Retinal pigment epithelial cell (primary cell): ENCODE measurements at regions not wholly inside any gene's neighbourhood (a gene's known extent, or its start where the extent isn't known, plus 50 kb on each side); places are given as distances from the start of the nearest gene placed in this dataset.
"Not testable (repeated sequence)": the region's sequence is repeated elsewhere in the genome, so short reads cannot be mapped to it uniquely, and the experiment has no call there.

Experiments
- DNase-seq: peaks from one replicate; pipeline ENCODE4 v3.0.0-alpha.2; 2010; ENCODE audit warnings: low read depth
- H3K4me3 ChIP-seq: 2 replicates; pipeline ENCODE4 v1.5.1; 2011; ENCODE audit warnings: mild to moderate bottlenecking, low read length, control low read depth, moderate library complexity
- CTCF ChIP-seq: conservative IDR thresholded peaks from 2 replicates; pipeline ENCODE4 v1.5.1; 2011; ENCODE audit warnings: low read depth, low read length, control low read depth, inconsistent platforms

- TF ChIP-seq CTCF, result no peak
- no peak for DNase-seq
- H3K4me3 ChIP-seq, result no peak overlapping the region
Measured at GRCh38 chr5:130908186-130908585, 256.9 kb downstream of the HINT1 start.

GRCh38 chr5:130897537-130898195, 267.4 kb downstream of the HINT1 start:
- not testable (repeated sequence) for DNase-seq

GRCh38 chr5:130897181-130897536, 267.9 kb downstream of the HINT1 start:
- H3K4me3 ChIP-seq, DNase-seq: not testable (repeated sequence)

More at GRCh38 chr5:130897537-130898195, 267.4 kb downstream of the HINT1 start:
- not testable (repeated sequence) for H3K4me3 ChIP-seq

GRCh38 chr5:130896636-130897035, 268.4 kb downstream of the HINT1 start:
- no peak for TF ChIP-seq CTCF
- no peak overlapping the region for H3K4me3 ChIP-seq
- DNase-seq, result no peak

- DNase-seq, result no peak
- no peak overlapping the region for H3K4me3 ChIP-seq
- no peak for TF ChIP-seq CTCF
Measured at GRCh38 chr5:130893006-130893405, 272.1 kb downstream of the HINT1 start.

GRCh38 chr5:130890610-130891009, 274.4 kb downstream of the HINT1 start:
- no peak for DNase-seq
- TF ChIP-seq CTCF, result no peak
- no peak overlapping the region for H3K4me3 ChIP-seq

- no peak for DNase-seq
- no peak for TF ChIP-seq CTCF
Measured at GRCh38 chr5:130885691-130886090, 279.4 kb downstream of the HINT1 start.

GRCh38 chr5:130885027-130885426, 280.0 kb downstream of the HINT1 start:
- no peak for TF ChIP-seq CTCF
- DNase-seq, result no peak
- H3K4me3 ChIP-seq, result no peak overlapping the region

More at GRCh38 chr5:130885691-130886090, 279.4 kb downstream of the HINT1 start:
- H3K4me3 ChIP-seq, result no peak overlapping the region
